ENCODE measurements at regions not wholly inside any gene's neighbourhood (a gene's known extent, or its start where the extent isn't known, plus 50 kb on each side); places are given as distances from the start of the nearest gene placed in this dataset.
"Not testable (repeated sequence)": the region's sequence is repeated elsewhere in the genome, so short reads cannot be mapped to it uniquely, and the experiment has no call there.

- DNase-seq (ENCODE audit: low read depth), result no peak
These were observed 68.9 kb upstream of the CAPRIN1 start for GRCh38 chr11:33982661-33983060.

GRCh38 chr11:33980897-33981296 lies 70.6 kb upstream of the CAPRIN1 start:
- no peak for DNase-seq (ENCODE audit: low read depth)
- TF ChIP-seq CTCF (IDR thresholded peaks at IDR 0.05; ENCODE audit: low read depth, low read length, missing control alignments), result no peak
- H3K4me3 ChIP-seq (ENCODE audit: low read depth, low read length), result no peak overlapping the region

More at GRCh38 chr11:33982661-33983060, 68.9 kb upstream of the CAPRIN1 start:
- no peak for TF ChIP-seq CTCF (IDR thresholded peaks at IDR 0.05; ENCODE audit: low read depth, low read length, missing control alignments)
- H3K4me3 ChIP-seq (ENCODE audit: low read depth, low read length), result no peak overlapping the region

- no peak for DNase-seq (ENCODE audit: low read depth)
- TF ChIP-seq CTCF (IDR thresholded peaks at IDR 0.05; ENCODE audit: low read depth, low read length, missing control alignments), result no peak
- H3K4me3 ChIP-seq (ENCODE audit: low read depth, low read length), result no peak overlapping the region
These were observed 73.2 kb upstream of the CAPRIN1 start for GRCh38 chr11:33978376-33978775.

DNA sequence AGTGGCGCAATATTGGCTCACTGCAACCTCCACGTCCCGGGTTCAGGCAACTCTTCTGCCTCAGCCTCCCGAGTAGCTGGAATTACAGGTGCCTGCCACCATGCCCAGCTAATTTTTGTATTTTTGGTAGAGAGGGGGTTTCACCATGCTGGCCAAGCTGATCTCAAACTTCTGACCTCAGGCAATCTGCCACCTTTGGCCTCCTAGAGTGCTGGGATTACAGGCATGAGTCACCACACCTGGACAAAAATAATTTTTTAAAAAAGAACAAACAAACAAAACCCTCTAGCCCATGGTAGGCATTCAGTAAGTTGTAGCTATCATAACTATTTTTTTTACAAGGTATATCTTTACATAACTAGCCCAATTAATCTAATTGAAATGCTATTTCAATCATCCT lies 73.9 kb upstream of the CAPRIN1 start:
- TF ChIP-seq CTCF (IDR thresholded peaks at IDR 0.05; ENCODE audit: low read depth, low read length, missing control alignments), result no peak
- no peak overlapping the region for H3K4me3 ChIP-seq (ENCODE audit: low read depth, low read length)
- DNase-seq (ENCODE audit: low read depth), result no peak

- DNase-seq (ENCODE audit: low read depth), result no peak
- no peak overlapping the region for H3K4me3 ChIP-seq (ENCODE audit: low read depth, low read length)
- TF ChIP-seq CTCF (IDR thresholded peaks at IDR 0.05; ENCODE audit: low read depth, low read length, missing control alignments), result no peak
These were observed 74.9 kb upstream of the CAPRIN1 start for GRCh38 chr11:33976495-33977199.

DNA sequence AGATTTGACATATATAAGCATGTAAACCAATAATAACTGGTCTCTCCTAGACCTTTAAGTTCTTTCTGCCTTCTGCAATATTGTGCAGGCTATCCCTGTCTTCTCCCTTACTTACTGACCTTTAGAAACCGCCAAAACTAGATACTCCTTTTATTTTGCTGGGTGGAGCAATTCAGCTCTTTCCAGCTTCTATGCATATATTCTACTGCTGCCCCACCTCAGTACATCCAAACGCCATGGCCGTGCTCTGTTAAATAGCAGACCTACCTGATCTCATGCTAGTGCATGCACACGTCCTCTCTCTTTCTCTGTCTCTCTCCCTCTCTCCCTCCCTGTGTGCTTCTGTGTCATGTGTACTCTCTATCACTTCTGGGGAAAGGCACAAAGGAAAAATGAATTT lies 76.7 kb upstream of the CAPRIN1 start:
- H3K4me3 ChIP-seq (ENCODE audit: low read depth, low read length), result no peak overlapping the region
- no peak for TF ChIP-seq CTCF (IDR thresholded peaks at IDR 0.05; ENCODE audit: low read depth, low read length, missing control alignments)
- DNase-seq (ENCODE audit: low read depth), result no peak

GRCh38 chr11:33971530-33971929 lies 79.7 kb upstream of the LMO2 start:
- not testable (repeated sequence) for DNase-seq (ENCODE audit: low read depth); H3K4me3 ChIP-seq (ENCODE audit: low read depth, low read length)
